CD4-positive, alpha-beta T cell (primary cell): ENCODE measurements at regions not wholly inside any gene's neighbourhood (a gene's known extent, or its start where the extent isn't known, plus 50 kb on each side); places are given as distances from the start of the nearest gene placed in this dataset.

Source experiments
- ATAC-seq: fragments of 200-7000 bp; cut with Tn5 transposase; one replicate; pipeline ENCODE4 v1.10.0; 2022; ENCODE audit warnings: mild to moderate bottlenecking; ENCODE audit not compliant: poor library complexity
- CTCF ChIA-PET: fragments of 350-600 bp; sonication (Branson Sonifier 250); formaldehyde crosslinking; loops from one replicate; lab custom pipeline; 2021; ENCODE audit warnings: antibody characterized with exemption, inconsistent platforms; lab: Charles Lee
- POLR2A ChIA-PET: fragments of 350-600 bp; sonication (Branson Sonifier 250); formaldehyde crosslinking; loops from one replicate; lab custom pipeline; 2021; ENCODE audit warnings: antibody characterized with exemption, inconsistent platforms; lab: Charles Lee
- DNase-seq, 14 experiments: peaks; one replicate each; pipeline ENCODE4 v3.0.0-alpha.2; 2013 to 2020; ENCODE audit warnings: mixed read lengths in 2 of 14
- H3K27ac ChIP-seq, 2 donors: one replicate each; pipeline versions ENCODE4 v1.5.1 to v1.7.0; 2013; ENCODE audit warnings: low read length in 2 of 2, low read depth in 1 of 2, mild to moderate bottlenecking in 1 of 2
- H3K27me3 ChIP-seq, 2 experiments: 1 replicate in 1 of 2; 2 replicates in 1 of 2; pipeline versions ENCODE4 v1.6.1 to v1.7.0; 2013; ENCODE audit warnings: low read length in 2 of 2, control low read depth in 1 of 2, mild to moderate bottlenecking in 1 of 2, moderate library complexity in 1 of 2; ENCODE audit not compliant: insufficient read depth in 2 of 2, control insufficient read depth in 1 of 2
- H3K36me3 ChIP-seq: one replicate; pipeline ENCODE4 v1.6.1; 2013; ENCODE audit warnings: low read length, control low read depth; ENCODE audit not compliant: insufficient read depth
- H3K4me1 ChIP-seq: one replicate; pipeline ENCODE4 v1.6.1; 2013; ENCODE audit warnings: low read length, control low read depth; ENCODE audit not compliant: insufficient read depth
- H3K4me3 ChIP-seq: one replicate; pipeline ENCODE4 v1.5.1; 2013; ENCODE audit warnings: mild to moderate bottlenecking, low read length, moderate library complexity
- H3K9me3 ChIP-seq, 2 experiments: 1 replicate in 1 of 2; 2 replicates in 1 of 2; pipeline versions ENCODE4 v1.6.1 to v1.7.0; 2013; ENCODE audit warnings: low read length in 2 of 2, mild to moderate bottlenecking in 2 of 2, control low read depth in 1 of 2, moderate library complexity in 1 of 2; ENCODE audit not compliant: control insufficient read depth in 1 of 2, insufficient read depth in 1 of 2
- H3K27ac Mint-ChIP-seq: one replicate; pipeline ENCODE4 v1.8.0; 2020; ENCODE audit warnings: mixed read lengths
- H3K27me3 Mint-ChIP-seq: one replicate; pipeline ENCODE4 v1.8.0; 2021; ENCODE audit warnings: mixed read lengths
- H3K36me3 Mint-ChIP-seq: one replicate; pipeline ENCODE4 v1.8.0; 2021; ENCODE audit warnings: low read depth, mixed read lengths
- H3K4me1 Mint-ChIP-seq: one replicate; pipeline ENCODE4 v1.8.0; 2021; ENCODE audit warnings: low read depth, mixed read lengths
- H3K4me3 Mint-ChIP-seq: one replicate; pipeline ENCODE4 v1.8.0; 2020; ENCODE audit warnings: mild to moderate bottlenecking, mixed read lengths
- H3K9me3 Mint-ChIP-seq: one replicate; pipeline ENCODE4 v1.8.0; 2020; ENCODE audit warnings: mixed read lengths
- intact Hi-C, 2 experiments: fragments of 100-400 bp; cut with DNase I in 1 of 2; cut with micrococcal nuclease in 1 of 2; formaldehyde crosslinking; loops; one replicate each; pipeline versions ENCODE4 v1.15.1 to v1.9.0; 2023 to 2025; cut with DNase I, micrococcal nuclease
- TF ChIP-seq, protein P1 (sequence below): fragments of 200-600 bp; IDR thresholded peaks from one replicate; pipeline ENCODE4 v1.8.0; 2022; ENCODE audit warnings: antibody characterized with exemption, mild to moderate bottlenecking

DNA sequence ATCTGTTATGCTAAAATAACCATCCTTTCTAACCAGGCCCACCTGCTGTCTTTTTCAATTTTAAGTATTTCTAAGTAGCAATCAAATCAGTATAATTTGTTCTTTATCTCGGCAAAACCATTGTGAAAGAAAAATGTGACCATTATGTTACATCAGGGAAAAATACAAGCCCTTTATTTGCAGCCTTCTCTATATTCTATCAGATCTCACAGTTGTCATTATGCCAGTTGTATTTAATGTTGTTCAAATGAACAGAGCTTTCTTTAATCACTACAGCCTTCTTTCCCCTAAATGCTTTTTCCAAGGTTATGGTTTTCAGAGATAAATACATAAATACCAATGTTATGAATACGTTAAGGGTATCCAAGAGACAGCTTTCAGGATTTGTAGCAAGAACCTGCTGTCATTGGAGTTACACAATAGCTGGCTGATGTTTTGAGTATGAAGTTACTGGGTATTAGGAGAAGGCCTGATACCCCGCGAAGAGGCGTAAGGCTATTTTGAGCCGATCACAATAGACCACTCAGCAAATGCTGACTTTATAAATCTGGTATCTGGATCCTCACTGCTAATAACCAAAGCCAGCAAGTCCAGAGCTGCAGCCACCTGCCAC lies 406.3 kb downstream of the CADM1 start:
- ATAC-seq (no peak), DNase-seq (no peak)
- no peak overlapping the region for H3K27ac ChIP-seq
- no peaks in the 10 kb centered on the region for H3K9me3 ChIP-seq
- no peak overlapping the region for H3K4me3 Mint-ChIP-seq
- POLR2A ChIA-PET: no interaction called here
- no peaks in the 10 kb centered on the region for H3K36me3 ChIP-seq
- no peaks in the 10 kb centered on the region for H3K4me1 ChIP-seq
- H3K27me3 ChIP-seq: no peaks in the 10 kb centered on the region
- H3K4me1 Mint-ChIP-seq: no peaks in the 10 kb centered on the region
- H3K36me3 Mint-ChIP-seq: no peaks in the 10 kb centered on the region
- no peaks in the 10 kb centered on the region for H3K27me3 Mint-ChIP-seq
- intact Hi-C loops: no loop called here
- H3K4me3 ChIP-seq: no peak overlapping the region
- H3K27ac Mint-ChIP-seq: no peak overlapping the region
- CTCF ChIA-PET: no interaction called here
- H3K9me3 Mint-ChIP-seq: no peaks in the 10 kb centered on the region
- TF ChIP-seq, protein P1, sequence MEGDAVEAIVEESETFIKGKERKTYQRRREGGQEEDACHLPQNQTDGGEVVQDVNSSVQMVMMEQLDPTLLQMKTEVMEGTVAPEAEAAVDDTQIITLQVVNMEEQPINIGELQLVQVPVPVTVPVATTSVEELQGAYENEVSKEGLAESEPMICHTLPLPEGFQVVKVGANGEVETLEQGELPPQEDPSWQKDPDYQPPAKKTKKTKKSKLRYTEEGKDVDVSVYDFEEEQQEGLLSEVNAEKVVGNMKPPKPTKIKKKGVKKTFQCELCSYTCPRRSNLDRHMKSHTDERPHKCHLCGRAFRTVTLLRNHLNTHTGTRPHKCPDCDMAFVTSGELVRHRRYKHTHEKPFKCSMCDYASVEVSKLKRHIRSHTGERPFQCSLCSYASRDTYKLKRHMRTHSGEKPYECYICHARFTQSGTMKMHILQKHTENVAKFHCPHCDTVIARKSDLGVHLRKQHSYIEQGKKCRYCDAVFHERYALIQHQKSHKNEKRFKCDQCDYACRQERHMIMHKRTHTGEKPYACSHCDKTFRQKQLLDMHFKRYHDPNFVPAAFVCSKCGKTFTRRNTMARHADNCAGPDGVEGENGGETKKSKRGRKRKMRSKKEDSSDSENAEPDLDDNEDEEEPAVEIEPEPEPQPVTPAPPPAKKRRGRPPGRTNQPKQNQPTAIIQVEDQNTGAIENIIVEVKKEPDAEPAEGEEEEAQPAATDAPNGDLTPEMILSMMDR: no peak

DNA sequence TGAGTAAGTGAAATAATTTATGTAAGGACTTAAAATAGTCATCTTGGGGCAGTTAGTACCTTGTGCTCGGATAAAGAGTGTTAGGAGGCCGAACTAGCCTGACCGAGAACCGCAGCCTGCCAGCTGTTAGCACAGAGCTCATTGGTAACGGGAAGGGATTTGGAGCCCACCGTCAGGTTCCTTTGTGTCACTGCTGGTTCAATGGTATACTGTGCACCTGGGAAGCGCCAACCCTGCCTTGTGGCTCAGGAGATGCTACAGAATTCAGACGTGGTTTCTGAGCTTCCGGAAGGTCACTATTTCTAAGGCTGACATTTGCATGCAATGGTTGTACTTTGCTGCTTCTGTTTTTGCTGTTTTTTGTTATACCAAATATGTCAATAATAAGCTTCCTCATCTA lies 403.5 kb downstream of the CADM1 start:
- POLR2A ChIA-PET: no interaction called here
- H3K4me1 Mint-ChIP-seq: no peaks in the 10 kb centered on the region
- Histone ChIP-seq H3K9me3 (no peaks in the 10 kb centered on the region), H3K36me3 (no peaks in the 10 kb centered on the region), H3K27ac (no peak overlapping the region), H3K27me3 (no peaks in the 10 kb centered on the region), H3K4me1 (no peaks in the 10 kb centered on the region), H3K4me3 (no peak overlapping the region)
- no peak overlapping the region for H3K27ac Mint-ChIP-seq
- ATAC-seq (no peak), DNase-seq (no peak)
- H3K27me3 Mint-ChIP-seq: no peaks in the 10 kb centered on the region
- TF ChIP-seq, protein P1: no peak
- CTCF ChIA-PET: no interaction called here
- no peak overlapping the region for H3K4me3 Mint-ChIP-seq
- no peaks in the 10 kb centered on the region for H3K9me3 Mint-ChIP-seq
- H3K36me3 Mint-ChIP-seq: no peaks in the 10 kb centered on the region
- intact Hi-C loops: no loop called here

DNA sequence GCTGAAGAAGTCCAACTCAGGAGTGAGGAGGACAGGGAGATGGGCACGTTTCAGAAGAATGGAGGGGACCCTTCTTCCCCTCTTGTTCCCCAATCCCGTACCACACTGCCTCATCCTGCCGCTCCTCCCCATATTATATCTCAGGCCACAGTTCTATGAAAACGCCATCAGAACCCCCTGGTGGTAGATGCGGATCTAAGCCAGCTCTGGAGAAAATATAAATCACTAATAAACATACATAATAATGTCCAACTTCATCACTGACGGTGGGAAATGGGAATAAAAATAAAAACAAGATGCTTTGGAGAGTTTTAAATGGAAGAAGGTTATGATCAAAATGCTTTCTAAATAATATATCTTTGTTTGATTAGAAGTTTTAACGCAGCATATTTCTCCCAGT lies 400.3 kb downstream of the CADM1 start:
- Histone ChIP-seq H3K9me3 (no peaks in the 10 kb centered on the region), H3K27ac (no peak overlapping the region), H3K27me3 (no peaks in the 10 kb centered on the region), H3K4me3 (no peak overlapping the region), H3K36me3 (no peaks in the 10 kb centered on the region), H3K4me1 (no peaks in the 10 kb centered on the region)
- ChIA-PET CTCF (no interaction called here), POLR2A (no interaction called here)
- no peak for ATAC-seq
- TF ChIP-seq, protein P1: no peak
- Mint-ChIP-seq H3K36me3 (no peaks in the 10 kb centered on the region), H3K4me3 (no peak overlapping the region), H3K4me1 (no peaks in the 10 kb centered on the region), H3K27ac (no peak overlapping the region), H3K9me3 (no peaks in the 10 kb centered on the region), H3K27me3 (no peaks in the 10 kb centered on the region)
- intact Hi-C loops: no loop called here
- DNase-seq: no peak
